T-helper 2 cell treated with Interferon-gamma antibody and Interleukin-4, amounts not matched to agents 5 μg/mL and 100 μg/mL, for 36 hours (primary cell): ENCODE measurements at regions not wholly inside any gene's neighbourhood (a gene's known extent, or its start where the extent isn't known, plus 50 kb on each side); places are given as distances from the start of the nearest gene placed in this dataset.

Experiments used
- DNase-seq: peaks from one replicate; pipeline ENCODE4 v3.0.0; 2021; ENCODE audit warnings: low spot score
- H3K27ac Mint-ChIP-seq: one replicate; pipeline ENCODE4 v1.8.0; 2021; ENCODE audit warnings: mild to moderate bottlenecking, mixed read lengths
- H3K27me3 Mint-ChIP-seq: one replicate; pipeline ENCODE4 v1.8.0; 2021; ENCODE audit warnings: low read depth, mixed read lengths
- H3K36me3 Mint-ChIP-seq: one replicate; pipeline ENCODE4 v1.8.0; 2021; ENCODE audit warnings: low read depth, mixed read lengths
- H3K4me1 Mint-ChIP-seq: one replicate; pipeline ENCODE4 v1.8.0; 2021; ENCODE audit warnings: low read depth, mixed read lengths
- H3K4me3 Mint-ChIP-seq: one replicate; pipeline ENCODE4 v1.8.0; 2022; ENCODE audit warnings: mild to moderate bottlenecking, moderate library complexity, mixed read lengths
- H3K9me3 Mint-ChIP-seq: one replicate; pipeline ENCODE4 v1.8.0; 2021; ENCODE audit warnings: mixed read lengths

GRCh38 chr3:117793622-117794265, 1084.2 kb downstream of the TUSC7 start:
- H3K4me1 Mint-ChIP-seq: no peaks in the 10 kb centered on the region
- DNase-seq: no peak
- no peaks in the 10 kb centered on the region for H3K27me3 Mint-ChIP-seq
- H3K9me3 Mint-ChIP-seq: no peaks in the 10 kb centered on the region
- no peak overlapping the region for H3K4me3 Mint-ChIP-seq
- H3K27ac Mint-ChIP-seq: no peak overlapping the region
- H3K36me3 Mint-ChIP-seq: no peaks in the 10 kb centered on the region

- Mint-ChIP-seq H3K27ac (no peak overlapping the region), H3K36me3 (no peaks in the 10 kb centered on the region), H3K9me3 (no peaks in the 10 kb centered on the region), H3K27me3 (no peaks in the 10 kb centered on the region), H3K4me3 (no peak overlapping the region), H3K4me1 (no peaks in the 10 kb centered on the region)
- no peak for DNase-seq
Measured at GRCh38 chr3:117798221-117798620, 1088.6 kb downstream of the TUSC7 start.

- DNase-seq: no peak
- Mint-ChIP-seq H3K27ac (no peak overlapping the region), H3K36me3 (no peaks in the 10 kb centered on the region), H3K27me3 (no peaks in the 10 kb centered on the region), H3K4me1 (no peaks in the 10 kb centered on the region), H3K4me3 (no peak overlapping the region), H3K9me3 (no peaks in the 10 kb centered on the region)
Measured at GRCh38 chr3:117798687-117799386, 1089.3 kb downstream of the TUSC7 start.

- DNase-seq: no peak
- Mint-ChIP-seq H3K4me1 (no peaks in the 10 kb centered on the region), H3K36me3 (no peaks in the 10 kb centered on the region), H3K27ac (no peak overlapping the region), H3K4me3 (no peak overlapping the region), H3K27me3 (no peaks in the 10 kb centered on the region), H3K9me3 (no peaks in the 10 kb centered on the region)
Measured at GRCh38 chr3:117799387-117799735, 1089.8 kb downstream of the TUSC7 start.

GRCh38 chr3:117801912-117802239, 1092.3 kb downstream of the TUSC7 start:
- Mint-ChIP-seq H3K36me3 (no peaks in the 10 kb centered on the region), H3K9me3 (peaks cover 6% of the 10 kb centered on the region), H3K4me3 (no peak overlapping the region), H3K4me1 (no peaks in the 10 kb centered on the region), H3K27me3 (no peaks in the 10 kb centered on the region), H3K27ac (no peak overlapping the region)
- no peak for DNase-seq

GRCh38 chr3:117809186-117810081, 1099.9 kb downstream of the TUSC7 start:
- DNase-seq: no peak
- H3K9me3 Mint-ChIP-seq: peaks cover 15% of the 10 kb centered on the region
- H3K4me1 Mint-ChIP-seq: no peaks in the 10 kb centered on the region
- H3K27me3 Mint-ChIP-seq: no peaks in the 10 kb centered on the region
- H3K36me3 Mint-ChIP-seq: no peaks in the 10 kb centered on the region
- no peak overlapping the region for H3K4me3 Mint-ChIP-seq
- H3K27ac Mint-ChIP-seq: no peak overlapping the region

- DNase-seq: no peak
- H3K9me3 Mint-ChIP-seq: peaks cover 9% of the 10 kb centered on the region
- no peaks in the 10 kb centered on the region for H3K36me3 Mint-ChIP-seq
- no peak overlapping the region for H3K4me3 Mint-ChIP-seq
- H3K27ac Mint-ChIP-seq: no peak overlapping the region
- H3K27me3 Mint-ChIP-seq: no peaks in the 10 kb centered on the region
- no peaks in the 10 kb centered on the region for H3K4me1 Mint-ChIP-seq
Measured at GRCh38 chr3:117811786-117812185, 1102.2 kb downstream of the TUSC7 start.

GRCh38 chr3:117814975-117815374, 1105.4 kb downstream of the TUSC7 start:
- no peak overlapping the region for H3K4me3 Mint-ChIP-seq
- peaks cover 4% of the 10 kb centered on the region for H3K9me3 Mint-ChIP-seq
- no peak for DNase-seq
- H3K36me3 Mint-ChIP-seq: no peaks in the 10 kb centered on the region
- H3K27ac Mint-ChIP-seq: no peak overlapping the region
- H3K4me1 Mint-ChIP-seq: no peaks in the 10 kb centered on the region
- no peaks in the 10 kb centered on the region for H3K27me3 Mint-ChIP-seq

GRCh38 chr3:117817103-117817502, 1107.5 kb downstream of the TUSC7 start:
- Mint-ChIP-seq H3K4me3 (no peak overlapping the region), H3K27me3 (no peaks in the 10 kb centered on the region), H3K9me3 (peaks cover 5% of the 10 kb centered on the region), H3K27ac (no peak overlapping the region), H3K36me3 (no peaks in the 10 kb centered on the region), H3K4me1 (no peaks in the 10 kb centered on the region)
- no peak for DNase-seq

GRCh38 chr3:117818592-117818991, 1109.0 kb downstream of the TUSC7 start:
- H3K9me3 Mint-ChIP-seq: peaks cover 5% of the 10 kb centered on the region
- no peaks in the 10 kb centered on the region for H3K4me1 Mint-ChIP-seq
- H3K36me3 Mint-ChIP-seq: no peaks in the 10 kb centered on the region
- DNase-seq: no peak
- H3K4me3 Mint-ChIP-seq: no peak overlapping the region
- no peaks in the 10 kb centered on the region for H3K27me3 Mint-ChIP-seq
- H3K27ac Mint-ChIP-seq: no peak overlapping the region

- Mint-ChIP-seq H3K9me3 (peaks cover 5% of the 10 kb centered on the region), H3K4me1 (no peaks in the 10 kb centered on the region), H3K27ac (no peak overlapping the region), H3K27me3 (no peaks in the 10 kb centered on the region), H3K4me3 (no peak overlapping the region), H3K36me3 (no peaks in the 10 kb centered on the region)
- no peak for DNase-seq
Measured at GRCh38 chr3:117820658-117821299, 1111.2 kb downstream of the TUSC7 start.

GRCh38 chr3:117822416-117822815, 1112.8 kb downstream of the TUSC7 start:
- H3K36me3 Mint-ChIP-seq: no peaks in the 10 kb centered on the region
- no peaks in the 10 kb centered on the region for H3K4me1 Mint-ChIP-seq
- H3K9me3 Mint-ChIP-seq: peaks cover 5% of the 10 kb centered on the region
- no peaks in the 10 kb centered on the region for H3K27me3 Mint-ChIP-seq
- H3K27ac Mint-ChIP-seq: no peak overlapping the region
- no peak overlapping the region for H3K4me3 Mint-ChIP-seq
- no peak for DNase-seq

- H3K27me3 Mint-ChIP-seq: no peaks in the 10 kb centered on the region
- DNase-seq: no peak
- no peaks in the 10 kb centered on the region for H3K36me3 Mint-ChIP-seq
- no peaks in the 10 kb centered on the region for H3K4me1 Mint-ChIP-seq
- H3K27ac Mint-ChIP-seq: no peak overlapping the region
- H3K4me3 Mint-ChIP-seq: no peak overlapping the region
- H3K9me3 Mint-ChIP-seq: no peaks in the 10 kb centered on the region
Measured at GRCh38 chr3:117836296-117836695, 1126.7 kb downstream of the TUSC7 start.

- Mint-ChIP-seq H3K36me3 (no peaks in the 10 kb centered on the region), H3K9me3 (no peaks in the 10 kb centered on the region), H3K27me3 (no peaks in the 10 kb centered on the region), H3K4me3 (no peak overlapping the region), H3K4me1 (no peaks in the 10 kb centered on the region), H3K27ac (no peak overlapping the region)
- no peak for DNase-seq
Measured at GRCh38 chr3:117837391-117837790, 1127.8 kb downstream of the TUSC7 start.
